Trophoblast cell (in vitro differentiated cells and primary cell): ENCODE measurements at regions not wholly inside any gene's neighbourhood (a gene's known extent, or its start where the extent isn't known, plus 50 kb on each side); places are given as distances from the start of the nearest gene placed in this dataset.

ENCODE experiments used
- DNase-seq, 2 donors: peaks; one replicate each; pipeline ENCODE4 v3.0.0-alpha.2; 2016
- H2AFZ ChIP-seq: 2 replicates; pipeline ENCODE4 v1.6.1; 2013; ENCODE audit warnings: low read length, moderate library complexity, mild to moderate bottlenecking; ENCODE audit not compliant: insufficient read depth, poor library complexity
- H2AK5ac ChIP-seq: 2 replicates; pipeline ENCODE4 v1.6.1; 2013; ENCODE audit warnings: mild to moderate bottlenecking, low read length
- H2BK120ac ChIP-seq: 2 replicates; pipeline ENCODE4 v1.6.1; 2013; ENCODE audit warnings: low read length, mild to moderate bottlenecking, moderate library complexity; ENCODE audit not compliant: insufficient read depth, poor library complexity
- H2BK12ac ChIP-seq: 2 replicates; pipeline ENCODE4 v1.6.1; 2013; ENCODE audit warnings: mild to moderate bottlenecking, low read length, moderate library complexity
- H2BK5ac ChIP-seq: 2 replicates; pipeline ENCODE4 v1.6.1; 2013; ENCODE audit warnings: low read length, low read depth, moderate library complexity, mild to moderate bottlenecking; ENCODE audit not compliant: poor library complexity
- H3K14ac ChIP-seq: 2 replicates; pipeline ENCODE4 v1.6.1; 2013; ENCODE audit warnings: mild to moderate bottlenecking, low read length
- H3K18ac ChIP-seq: 2 replicates; pipeline ENCODE4 v1.6.1; 2013; ENCODE audit warnings: mild to moderate bottlenecking, low read length
- H3K23ac ChIP-seq: 2 replicates; pipeline ENCODE4 v1.6.1; 2013; ENCODE audit warnings: low read length
- H3K27ac ChIP-seq: 2 replicates; pipeline ENCODE4 v1.5.1; 2013; ENCODE audit warnings: low read depth, mild to moderate bottlenecking, inconsistent platforms, low read length, moderate library complexity
- H3K27me3 ChIP-seq: 2 replicates; pipeline ENCODE4 v1.6.1; 2013; ENCODE audit warnings: inconsistent platforms, mild to moderate bottlenecking, low read length, moderate library complexity; ENCODE audit not compliant: insufficient read depth
- H3K36me3 ChIP-seq, 2 experiments: 1 replicate in 1 of 2; 2 replicates in 1 of 2; pipeline ENCODE4 v1.6.1; 2013; ENCODE audit warnings: low read length in 2 of 2, mild to moderate bottlenecking in 2 of 2, moderate library complexity in 1 of 2; ENCODE audit not compliant: insufficient read depth in 2 of 2, control insufficient read depth in 1 of 2
- H3K4ac ChIP-seq: 2 replicates; pipeline ENCODE4 v1.6.1; 2013; ENCODE audit warnings: low read depth, mild to moderate bottlenecking, low read length, moderate library complexity
- H3K4me1 ChIP-seq, 2 experiments: 1 replicate in 1 of 2; 2 replicates in 1 of 2; pipeline ENCODE4 v1.6.1; 2013; ENCODE audit warnings: low read length in 2 of 2, mild to moderate bottlenecking in 2 of 2, moderate library complexity in 1 of 2; ENCODE audit not compliant: insufficient read depth in 2 of 2, control insufficient read depth in 1 of 2
- H3K4me2 ChIP-seq: 2 replicates; pipeline ENCODE4 v1.6.1; 2013; ENCODE audit warnings: inconsistent platforms, mild to moderate bottlenecking, low read length, moderate library complexity
- H3K4me3 ChIP-seq: 2 replicates; pipeline ENCODE4 v1.5.1; 2013; ENCODE audit warnings: mild to moderate bottlenecking, low read depth, low read length, inconsistent platforms
- H3K79me1 ChIP-seq: one replicate; pipeline ENCODE4 v1.6.1; 2013; ENCODE audit warnings: low read length
- H3K79me2 ChIP-seq: 2 replicates; pipeline ENCODE4 v1.6.1; 2013; ENCODE audit warnings: low read length, mild to moderate bottlenecking; ENCODE audit not compliant: control insufficient read depth, insufficient read depth, poor library complexity
- H3K9ac ChIP-seq: 2 replicates; pipeline ENCODE4 v1.6.1; 2013; ENCODE audit warnings: mild to moderate bottlenecking, low read length
- H3K9me3 ChIP-seq: 2 replicates; pipeline ENCODE4 v1.6.1; 2013; ENCODE audit warnings: low read depth, mild to moderate bottlenecking, control low read depth, inconsistent platforms, low read length; ENCODE audit not compliant: insufficient read depth
- H4K12ac ChIP-seq: 2 replicates; pipeline ENCODE4 v1.6.1; 2013; ENCODE audit warnings: low read depth, mild to moderate bottlenecking, low read length, moderate library complexity
- H4K8ac ChIP-seq: 2 replicates; pipeline ENCODE4 v1.6.1; 2013; ENCODE audit warnings: low read depth, mild to moderate bottlenecking, low read length, moderate library complexity
- H4K91ac ChIP-seq: one replicate; pipeline ENCODE4 v1.6.1; 2013; ENCODE audit warnings: low read depth, mild to moderate bottlenecking, low read length, moderate library complexity
- WGBS: extraction: QIAGEN DNeasy Blood & Tissue Kit; methylation state at CpG from one replicate; pipeline ENCODE4 v1.1.7; 2013; ENCODE audit warnings: missing lambda C conversion rate; ENCODE audit not compliant: insufficient read length, insufficient coverage; ENCODE audit errors: extremely low coverage; 5-methylcytosine and 5-hydroxymethylcytosine counted together

DNA sequence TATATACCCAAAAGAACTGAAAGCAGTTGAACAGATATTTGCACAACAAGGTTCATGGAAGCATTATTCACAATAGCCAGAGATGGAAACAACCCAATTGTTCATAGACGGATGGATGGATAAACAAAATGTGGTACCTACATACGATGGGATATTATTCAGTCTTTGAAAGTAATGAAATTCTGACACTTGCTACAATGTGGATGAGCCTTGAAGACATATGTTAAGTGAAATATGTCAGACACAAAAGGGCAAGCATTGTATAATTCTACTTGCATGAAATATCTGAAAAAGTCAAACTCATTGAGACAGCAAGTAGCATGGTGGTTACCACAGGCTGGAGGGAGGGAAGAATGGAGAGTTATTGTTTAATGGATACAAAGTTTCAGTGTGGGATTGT is 696.1 kb downstream of the MATN1 start:
- H3K79me1 ChIP-seq = no peaks in the 10 kb centered on the region
- no peak overlapping the region for H3K4me3 ChIP-seq
- H3K4me1 ChIP-seq = no peaks in the 10 kb centered on the region
- DNase-seq = no peak
- no peak overlapping the region for H2AK5ac ChIP-seq
- no peak overlapping the region for H4K12ac ChIP-seq
- H2BK120ac ChIP-seq = no peak overlapping the region
- no peak overlapping the region for H2BK12ac ChIP-seq
- H3K27me3 ChIP-seq = no peaks in the 10 kb centered on the region
- no peaks in the 10 kb centered on the region for H3K79me2 ChIP-seq
- no peak overlapping the region for H3K23ac ChIP-seq
- H3K36me3 ChIP-seq = no peaks in the 10 kb centered on the region
- no peak overlapping the region for H3K9ac ChIP-seq
- no peak overlapping the region for H3K18ac ChIP-seq
- no peak overlapping the region for H3K4me2 ChIP-seq
- H3K9me3 ChIP-seq = peaks cover 5% of the 10 kb centered on the region
- H3K27ac ChIP-seq = no peak overlapping the region
- no peak overlapping the region for H2BK5ac ChIP-seq
- WGBS = no CpG with 5 or more reads among the region's 2 CpGs
- H4K8ac ChIP-seq = no peak overlapping the region
- H2AFZ ChIP-seq = no peak overlapping the region
- no peak overlapping the region for H3K4ac ChIP-seq
- H3K14ac ChIP-seq = no peak overlapping the region
- H4K91ac ChIP-seq = no peak overlapping the region

DNA sequence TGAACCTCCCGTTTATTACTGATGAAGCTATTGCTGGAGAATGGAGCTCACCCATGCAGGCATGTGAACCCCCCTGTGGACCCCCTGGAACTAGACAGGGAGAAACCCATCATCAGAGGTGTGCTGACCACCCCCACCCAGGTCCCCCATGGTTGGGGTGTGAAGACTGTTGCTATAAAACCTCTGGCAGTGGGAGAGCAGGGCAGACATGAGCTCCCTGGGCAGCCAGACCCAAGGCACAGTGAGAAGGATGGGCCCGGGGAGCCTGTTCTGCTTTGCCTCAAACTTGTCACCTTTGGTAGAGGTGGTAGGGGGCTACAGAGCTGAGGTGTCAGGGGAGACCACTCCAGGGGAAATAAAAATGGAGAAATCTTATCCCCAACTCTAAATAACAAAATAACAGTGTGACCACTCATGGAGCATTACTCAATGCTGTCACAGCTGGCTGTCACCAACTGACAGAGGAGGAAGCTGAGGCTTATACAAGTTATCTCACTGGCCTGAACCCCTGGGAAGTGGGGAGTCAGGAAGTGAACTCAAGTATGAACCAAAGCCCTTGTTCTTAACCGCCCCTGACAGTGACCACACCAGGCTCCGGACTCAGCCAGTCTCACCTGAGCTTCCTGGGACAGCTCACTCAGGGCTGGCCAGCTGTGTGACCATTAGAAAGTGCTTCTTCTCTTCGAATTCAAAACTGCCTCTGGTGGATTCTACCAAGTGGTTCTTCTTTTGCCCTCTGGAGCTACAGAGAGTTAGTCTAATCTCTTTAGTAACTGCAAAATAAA is 698.8 kb downstream of the MATN1 start:
- H3K27me3 ChIP-seq = no peaks in the 10 kb centered on the region
- peaks cover 2% of the 10 kb centered on the region for H3K9me3 ChIP-seq
- no peaks in the 10 kb centered on the region for H3K36me3 ChIP-seq
- no peaks in the 10 kb centered on the region for H3K79me1 ChIP-seq
- no peaks in the 10 kb centered on the region for H3K4me1 ChIP-seq
- no peak overlapping the region for H3K27ac ChIP-seq
- H3K4ac ChIP-seq = no peak overlapping the region
- WGBS = no CpG with 5 or more reads among the region's 5 CpGs
- no peak overlapping the region for H4K91ac ChIP-seq
- no peak overlapping the region for H3K18ac ChIP-seq
- H2AFZ ChIP-seq = no peak overlapping the region
- no peak for DNase-seq
- H3K4me2 ChIP-seq = no peak overlapping the region
- no peak overlapping the region for H3K9ac ChIP-seq
- H3K79me2 ChIP-seq = no peaks in the 10 kb centered on the region
- H3K23ac ChIP-seq = no peak overlapping the region
- no peak overlapping the region for H3K14ac ChIP-seq
- no peak overlapping the region for H4K12ac ChIP-seq
- H3K4me3 ChIP-seq = no peak overlapping the region
- H2BK120ac ChIP-seq = no peak overlapping the region
- no peak overlapping the region for H4K8ac ChIP-seq
- H2BK5ac ChIP-seq = no peak overlapping the region
- H2BK12ac ChIP-seq = no peak overlapping the region
- H2AK5ac ChIP-seq = no peak overlapping the region

DNA sequence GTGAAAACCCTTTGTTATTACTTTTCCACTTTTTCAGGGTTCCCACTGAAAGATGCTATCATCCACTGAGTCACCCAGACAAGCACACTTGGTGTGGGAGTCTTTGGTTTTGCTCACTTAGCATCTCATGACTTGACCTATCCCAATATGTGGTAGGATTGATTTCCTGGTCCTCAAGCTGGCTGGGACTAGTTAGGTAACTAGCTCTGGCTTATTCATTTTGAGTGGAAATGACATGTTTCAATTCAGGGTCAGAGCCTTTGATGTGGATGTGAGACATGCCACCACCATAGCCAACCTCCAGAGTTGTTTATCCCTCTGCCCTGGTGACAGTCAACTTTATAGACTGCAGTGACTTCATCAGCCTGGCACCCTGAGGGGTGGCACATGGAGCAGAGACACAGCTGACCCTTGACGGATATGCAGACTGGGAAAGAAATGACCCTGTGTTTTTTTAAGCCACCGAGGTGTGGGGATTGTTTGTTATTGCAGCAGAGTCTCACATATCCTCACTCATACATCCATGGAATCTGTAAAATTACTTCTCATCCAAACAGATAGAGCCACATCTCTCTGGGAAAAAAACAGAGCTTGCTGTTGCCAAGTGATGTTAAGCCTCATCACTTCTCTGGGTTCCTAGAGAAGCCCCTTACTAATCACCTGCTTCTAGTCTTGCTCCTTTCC is 699.9 kb downstream of the MATN1 start:
- Histone ChIP-seq H2BK120ac (no peak overlapping the region), H3K18ac (no peak overlapping the region), H3K4ac (no peak overlapping the region), H3K4me3 (no peak overlapping the region), H4K12ac (no peak overlapping the region), H4K8ac (no peak overlapping the region), H3K36me3 (no peaks in the 10 kb centered on the region), H3K27ac (no peak overlapping the region), H2AK5ac (no peak overlapping the region), H2BK5ac (no peak overlapping the region), H3K27me3 (no peaks in the 10 kb centered on the region), H2BK12ac (no peak overlapping the region), H2AFZ (no peak overlapping the region), H3K14ac (no peak overlapping the region), H3K9ac (no peak overlapping the region), H3K4me2 (no peak overlapping the region), H4K91ac (no peak overlapping the region), H3K79me1 (no peaks in the 10 kb centered on the region), H3K4me1 (no peaks in the 10 kb centered on the region), H3K9me3 (peaks cover 3% of the 10 kb centered on the region), H3K79me2 (no peaks in the 10 kb centered on the region), H3K23ac (no peak overlapping the region)
- DNase-seq = no peak
- WGBS = no CpG with 5 or more reads among the region's 2 CpGs

DNA sequence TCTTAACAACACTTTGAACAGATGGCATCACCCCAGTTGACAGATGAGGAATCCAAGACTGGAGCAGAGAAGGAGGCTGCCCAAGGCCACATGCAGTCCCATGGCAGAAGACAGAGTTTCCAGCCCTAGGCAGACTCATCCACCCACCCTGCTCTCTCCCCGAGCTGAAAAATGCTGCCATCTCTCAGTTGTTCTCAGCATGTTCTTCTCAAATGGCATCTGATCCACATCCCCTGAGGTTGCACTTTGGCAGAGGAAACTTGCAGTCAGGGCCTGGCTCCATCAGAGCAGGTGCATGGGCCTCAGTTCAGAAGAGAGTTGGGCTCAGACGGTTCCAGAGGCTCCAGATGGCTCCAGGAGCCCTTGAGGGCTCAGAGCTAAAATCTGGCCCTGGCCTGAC is 709.4 kb downstream of the MATN1 start:
- Histone ChIP-seq H3K4ac (no peak overlapping the region), H4K12ac (no peak overlapping the region), H3K9me3 (peaks cover 7% of the 10 kb centered on the region), H3K36me3 (no peaks in the 10 kb centered on the region), H4K91ac (no peak overlapping the region), H3K4me1 (no peaks in the 10 kb centered on the region), H3K23ac (no peak overlapping the region), H2BK120ac (no peak overlapping the region), H3K14ac (no peak overlapping the region), H2AFZ (no peak overlapping the region), H3K79me2 (no peaks in the 10 kb centered on the region), H3K4me3 (no peak overlapping the region), H2BK5ac (no peak overlapping the region), H3K18ac (no peak overlapping the region), H4K8ac (no peak overlapping the region), H3K27ac (no peak overlapping the region), H3K79me1 (no peaks in the 10 kb centered on the region), H2AK5ac (no peak overlapping the region), H2BK12ac (no peak overlapping the region), H3K27me3 (no peaks in the 10 kb centered on the region), H3K4me2 (no peak overlapping the region), H3K9ac (no peak overlapping the region)
- DNase-seq = no peak
- WGBS = no CpG with 5 or more reads among the region's 2 CpGs
